ENCODE measurements at regions not wholly inside any gene's neighbourhood (a gene's known extent, or its start where the extent isn't known, plus 50 kb on each side); places are given as distances from the start of the nearest gene placed in this dataset.

DNA sequence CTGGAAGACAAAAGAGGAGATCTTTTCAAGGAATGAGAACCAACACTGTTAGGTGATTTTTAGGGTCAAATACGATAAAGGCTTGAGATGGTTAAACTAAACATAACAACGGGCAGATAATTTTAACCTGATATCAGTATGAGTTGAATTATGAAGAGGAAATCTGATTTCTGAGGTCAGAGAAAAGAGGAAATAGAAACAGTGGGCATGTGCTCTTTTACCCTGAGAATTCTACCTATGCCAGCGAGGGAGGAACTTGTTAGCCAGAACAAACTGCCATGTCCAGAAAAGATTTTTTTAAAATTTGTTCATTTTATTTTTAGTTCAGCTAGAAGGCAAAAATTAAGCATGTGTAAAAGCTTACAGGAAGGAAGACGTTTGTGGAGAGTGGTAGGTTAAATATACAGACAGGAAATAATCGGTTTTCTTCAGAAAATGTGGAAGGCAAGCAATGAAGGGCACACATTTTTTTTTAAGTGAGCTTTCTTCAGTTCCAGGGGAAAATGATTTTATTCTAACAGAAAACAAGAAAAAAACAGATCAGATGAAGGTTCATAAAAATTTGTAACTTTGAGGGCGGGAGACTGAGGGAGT, 1745.3 kb downstream of the MRPL39 start:
- Histone ChIP-seq H3K36me3 (ENCODE audit: insufficient read depth, low read length) (no peaks in the 10 kb centered on the region), H3K79me2 (ENCODE audit: insufficient read depth, low read length) (no peaks in the 10 kb centered on the region), H2AFZ (ENCODE audit: low read length) (no peak overlapping the region), H3K27ac (ENCODE audit: low read depth, low read length) (no peak overlapping the region), H4K20me1 (ENCODE audit: insufficient read depth, low read length) (no peaks in the 10 kb centered on the region), H3K4me2 (ENCODE audit: insufficient read depth, low read length) (no peak overlapping the region), H3K27me3 (ENCODE audit: insufficient read depth, low read length) (no peaks in the 10 kb centered on the region), H3K4me1 (ENCODE audit: insufficient read depth, low read length) (no peaks in the 10 kb centered on the region), H3K4me3 (ENCODE audit: insufficient read depth, low read length) (no peak overlapping the region), H3K9me3 (ENCODE audit: low read depth, low read length) (no peaks in the 10 kb centered on the region)
- TF ChIP-seq, protein P1, sequence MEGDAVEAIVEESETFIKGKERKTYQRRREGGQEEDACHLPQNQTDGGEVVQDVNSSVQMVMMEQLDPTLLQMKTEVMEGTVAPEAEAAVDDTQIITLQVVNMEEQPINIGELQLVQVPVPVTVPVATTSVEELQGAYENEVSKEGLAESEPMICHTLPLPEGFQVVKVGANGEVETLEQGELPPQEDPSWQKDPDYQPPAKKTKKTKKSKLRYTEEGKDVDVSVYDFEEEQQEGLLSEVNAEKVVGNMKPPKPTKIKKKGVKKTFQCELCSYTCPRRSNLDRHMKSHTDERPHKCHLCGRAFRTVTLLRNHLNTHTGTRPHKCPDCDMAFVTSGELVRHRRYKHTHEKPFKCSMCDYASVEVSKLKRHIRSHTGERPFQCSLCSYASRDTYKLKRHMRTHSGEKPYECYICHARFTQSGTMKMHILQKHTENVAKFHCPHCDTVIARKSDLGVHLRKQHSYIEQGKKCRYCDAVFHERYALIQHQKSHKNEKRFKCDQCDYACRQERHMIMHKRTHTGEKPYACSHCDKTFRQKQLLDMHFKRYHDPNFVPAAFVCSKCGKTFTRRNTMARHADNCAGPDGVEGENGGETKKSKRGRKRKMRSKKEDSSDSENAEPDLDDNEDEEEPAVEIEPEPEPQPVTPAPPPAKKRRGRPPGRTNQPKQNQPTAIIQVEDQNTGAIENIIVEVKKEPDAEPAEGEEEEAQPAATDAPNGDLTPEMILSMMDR (IDR thresholded peaks at IDR 0.05; ENCODE audit: extremely low read depth, low read depth, low read length), result no peak
- DNase-seq (ENCODE audit: insufficient read length, low spot score, missing footprints), result no peak

DNA sequence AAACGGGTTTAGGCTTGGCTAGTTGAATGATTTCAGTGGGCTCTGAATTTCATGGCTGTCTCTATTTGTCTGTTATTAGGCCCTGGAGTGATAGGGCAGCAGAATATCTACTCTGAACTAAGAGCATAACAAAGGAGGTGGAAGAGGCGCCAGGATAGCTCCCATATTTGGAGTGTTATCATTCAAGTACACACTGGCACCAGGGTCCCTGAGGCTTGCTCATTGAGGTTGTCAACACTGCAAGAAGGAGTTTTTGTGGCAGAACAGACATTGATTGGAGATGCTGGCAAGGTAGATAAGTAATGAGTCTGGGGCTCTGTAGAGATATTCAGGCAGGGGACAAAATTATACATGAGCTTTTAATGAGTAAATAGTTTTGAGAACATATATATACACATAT, 1748.4 kb downstream of the MRPL39 start:
- no peak overlapping the region for H3K27ac ChIP-seq (ENCODE audit: low read depth, low read length)
- no peaks in the 10 kb centered on the region for H3K79me2 ChIP-seq (ENCODE audit: insufficient read depth, low read length)
- H3K9me3 ChIP-seq (ENCODE audit: low read depth, low read length), result no peaks in the 10 kb centered on the region
- no peaks in the 10 kb centered on the region for H3K27me3 ChIP-seq (ENCODE audit: insufficient read depth, low read length)
- H3K4me2 ChIP-seq (ENCODE audit: insufficient read depth, low read length), result no peak overlapping the region
- no peaks in the 10 kb centered on the region for H3K4me1 ChIP-seq (ENCODE audit: insufficient read depth, low read length)
- H2AFZ ChIP-seq (ENCODE audit: low read length), result no peak overlapping the region
- no peak overlapping the region for H3K4me3 ChIP-seq (ENCODE audit: insufficient read depth, low read length)
- TF ChIP-seq, protein P1 (IDR thresholded peaks at IDR 0.05; ENCODE audit: extremely low read depth, low read depth, low read length), result no peak
- no peak for DNase-seq (ENCODE audit: insufficient read length, low spot score, missing footprints)
- H3K36me3 ChIP-seq (ENCODE audit: insufficient read depth, low read length), result no peaks in the 10 kb centered on the region
- H4K20me1 ChIP-seq (ENCODE audit: insufficient read depth, low read length), result no peaks in the 10 kb centered on the region

DNA sequence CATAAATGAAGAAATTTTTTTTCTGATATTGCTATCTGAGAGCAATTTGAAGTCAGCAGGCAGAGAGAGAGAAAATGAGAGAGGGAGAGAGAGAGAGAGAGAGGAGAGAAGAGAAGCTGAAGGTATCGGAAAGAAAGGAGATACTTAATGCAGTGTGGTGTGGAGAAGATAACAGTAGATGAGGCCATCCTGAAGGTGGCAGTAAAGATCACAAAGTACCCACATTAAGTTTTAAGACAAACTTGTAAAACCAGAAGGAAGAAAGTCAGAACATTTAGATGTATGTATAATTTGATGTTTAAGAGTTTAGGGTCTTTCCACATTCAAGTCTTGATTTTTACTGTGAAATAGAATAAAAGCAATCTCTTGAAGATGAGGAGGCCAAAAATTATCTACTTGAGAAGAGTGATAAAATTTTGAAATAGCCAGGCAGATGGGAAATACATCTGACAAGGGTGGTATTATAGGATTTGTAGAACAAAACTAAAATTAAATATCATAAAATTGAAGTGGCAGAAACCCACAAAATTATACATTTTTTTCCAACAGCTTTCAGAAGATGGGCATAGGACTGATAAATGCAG, 1753.4 kb downstream of the MRPL39 start:
- Histone ChIP-seq H3K4me3 (ENCODE audit: insufficient read depth, low read length) (no peak overlapping the region), H3K79me2 (ENCODE audit: insufficient read depth, low read length) (no peaks in the 10 kb centered on the region)
- no peak for DNase-seq (ENCODE audit: insufficient read length, low spot score, missing footprints)

DNA sequence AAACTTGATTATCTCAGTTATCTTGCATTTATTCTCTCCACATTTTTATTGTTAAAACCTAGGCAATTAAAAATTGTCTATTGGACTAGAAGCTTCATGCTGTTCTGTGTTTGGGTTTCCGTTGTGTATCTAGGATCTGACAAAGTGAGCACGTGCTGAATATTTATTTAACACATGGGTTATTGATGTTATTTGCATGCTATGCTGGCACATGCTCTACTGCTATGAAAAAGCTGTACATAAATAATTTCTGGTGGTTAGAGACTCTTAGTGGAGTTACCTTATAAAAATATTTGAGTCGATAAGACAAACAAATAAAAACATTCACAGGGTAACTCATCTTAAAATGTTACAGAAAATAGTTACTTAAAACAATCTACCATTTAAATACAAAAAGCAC, 1769.7 kb downstream of the MRPL39 start:
- Histone ChIP-seq H3K79me2 (ENCODE audit: insufficient read depth, low read length) (no peaks in the 10 kb centered on the region), H3K4me1 (ENCODE audit: insufficient read depth, low read length) (no peaks in the 10 kb centered on the region), H3K36me3 (ENCODE audit: insufficient read depth, low read length) (no peaks in the 10 kb centered on the region), H4K20me1 (ENCODE audit: insufficient read depth, low read length) (no peaks in the 10 kb centered on the region), H3K27me3 (ENCODE audit: insufficient read depth, low read length) (no peaks in the 10 kb centered on the region), H3K4me3 (ENCODE audit: insufficient read depth, low read length) (no peak overlapping the region), H3K9me3 (ENCODE audit: low read depth, low read length) (no peaks in the 10 kb centered on the region), H2AFZ (ENCODE audit: low read length) (no peak overlapping the region), H3K4me2 (ENCODE audit: insufficient read depth, low read length) (no peak overlapping the region), H3K27ac (ENCODE audit: low read depth, low read length) (no peak overlapping the region)
- TF ChIP-seq, protein P1 (IDR thresholded peaks at IDR 0.05; ENCODE audit: extremely low read depth, low read depth, low read length), result no peak
- no peak for DNase-seq (ENCODE audit: insufficient read length, low spot score, missing footprints)

More for the DNA sequence above, 1753.4 kb downstream of the MRPL39 start:
- Histone ChIP-seq H3K4me1 (ENCODE audit: insufficient read depth, low read length) (no peaks in the 10 kb centered on the region), H3K9me3 (ENCODE audit: low read depth, low read length) (peaks cover 8% of the 10 kb centered on the region), H3K36me3 (ENCODE audit: insufficient read depth, low read length) (no peaks in the 10 kb centered on the region), H2AFZ (ENCODE audit: low read length) (no peak overlapping the region), H3K27ac (ENCODE audit: low read depth, low read length) (no peak overlapping the region), H4K20me1 (ENCODE audit: insufficient read depth, low read length) (no peaks in the 10 kb centered on the region), H3K4me2 (ENCODE audit: insufficient read depth, low read length) (no peak overlapping the region), H3K27me3 (ENCODE audit: insufficient read depth, low read length) (no peaks in the 10 kb centered on the region)
- TF ChIP-seq, protein P1 (IDR thresholded peaks at IDR 0.05; ENCODE audit: extremely low read depth, low read depth, low read length), result no peak
